Ectodermal cell (in vitro differentiated cells): ENCODE measurements at regions not wholly inside any gene's neighbourhood (a gene's known extent, or its start where the extent isn't known, plus 50 kb on each side); places are given as distances from the start of the nearest gene placed in this dataset.

Experiments used
- H3K27ac ChIP-seq: 2 replicates; pipeline ENCODE4 v1.7.0; 2013; ENCODE audit warnings: mild to moderate bottlenecking, low read depth, low read length; ENCODE audit not compliant: insufficient read depth, poor library complexity, severe bottlenecking
- H3K27me3 ChIP-seq: 2 replicates; pipeline ENCODE4 v1.7.0; 2013; ENCODE audit warnings: mild to moderate bottlenecking, low read length; ENCODE audit not compliant: insufficient read depth, control insufficient read depth, poor library complexity, severe bottlenecking
- H3K36me3 ChIP-seq: one replicate; pipeline ENCODE4 v1.7.0; 2013; ENCODE audit warnings: low read length; ENCODE audit not compliant: control insufficient read depth, insufficient read depth
- H3K4me1 ChIP-seq: one replicate; pipeline ENCODE4 v1.7.0; 2013; ENCODE audit warnings: low read length; ENCODE audit not compliant: control insufficient read depth, insufficient read depth
- H3K4me3 ChIP-seq: 2 replicates; pipeline ENCODE4 v1.7.0; 2013; ENCODE audit warnings: low read depth, low read length, control low read depth; ENCODE audit not compliant: insufficient read depth
- H3K9me3 ChIP-seq: 2 replicates; pipeline ENCODE4 v1.7.0; 2013; ENCODE audit warnings: mild to moderate bottlenecking, low read length, moderate library complexity; ENCODE audit not compliant: control insufficient read depth
- WGBS, 2 experiments: methylation state at CpG; one replicate each; pipeline ENCODE4 v1.1.7; 2013; ENCODE audit warnings: missing lambda C conversion rate in 2 of 2; 5-methylcytosine and 5-hydroxymethylcytosine counted together

DNA sequence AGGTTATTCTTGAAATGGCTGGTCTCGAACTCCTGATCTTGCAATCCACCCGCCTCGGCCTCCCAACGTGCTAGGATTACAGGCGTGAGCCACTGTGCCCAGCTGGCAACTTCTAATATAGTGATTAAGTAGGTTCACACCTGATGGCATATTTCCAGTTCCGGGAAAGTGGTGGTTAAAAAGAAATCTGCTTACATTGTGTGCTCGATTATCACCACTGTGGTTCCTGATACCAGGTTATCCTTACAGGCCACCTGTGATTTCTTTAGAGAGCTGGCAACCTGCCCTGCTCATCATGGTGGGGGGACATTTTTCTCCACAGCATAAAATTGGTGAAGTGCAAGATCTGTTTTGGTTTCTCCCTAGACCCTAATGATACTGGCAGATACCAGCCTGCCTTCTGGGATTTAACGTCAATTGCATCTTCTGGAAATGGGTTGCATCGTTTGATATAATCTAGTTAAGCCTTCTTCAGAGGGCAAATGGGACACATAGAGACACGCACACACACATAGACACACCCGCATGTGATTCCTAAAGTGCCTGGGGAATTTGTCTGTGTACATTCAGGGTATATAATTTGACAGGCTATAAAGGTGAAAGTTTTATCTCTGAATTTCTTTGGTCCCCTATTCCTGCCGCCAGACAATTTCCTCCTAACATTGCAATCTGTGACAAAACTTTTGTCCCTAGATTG is 49.7 kb upstream of the CITED2 start:
- Histone ChIP-seq H3K4me1 (peaks cover 5% of the 10 kb centered on the region), H3K27ac (no peak overlapping the region), H3K27me3 (no peaks in the 10 kb centered on the region), H3K4me3 (no peak overlapping the region), H3K36me3 (no peaks in the 10 kb centered on the region), H3K9me3 (no peaks in the 10 kb centered on the region)
- 95 to 98% methylated on average over 12 of the region's 12 CpGs for WGBS, 2 experiments
